MG63 (cell line): ENCODE measurements at regions not wholly inside any gene's neighbourhood (a gene's known extent, or its start where the extent isn't known, plus 50 kb on each side); places are given as distances from the start of the nearest gene placed in this dataset.

Experiments used
- DNase-seq: peaks from one replicate; pipeline ENCODE4 v3.0.0-alpha.2; 2020
- H3K27me3 ChIP-seq: fragments of 250-450 bp; sonication (Bioruptor Pico); 2 replicates; pipeline ENCODE4 v1.5.1; 2020; ENCODE audit warnings: mild to moderate bottlenecking, moderate library complexity
- H3K36me3 ChIP-seq: fragments of 250-450 bp; sonication (Bioruptor Pico); 2 replicates; pipeline ENCODE4 v1.5.1; 2020; ENCODE audit warnings: mild to moderate bottlenecking, moderate library complexity
- H3K4me3 ChIP-seq: fragments of 250-450 bp; sonication (Bioruptor Pico); 2 replicates; pipeline ENCODE4 v1.5.1; 2020; ENCODE audit warnings: mild to moderate bottlenecking, moderate library complexity
- H3K9me3 ChIP-seq: fragments of 250-450 bp; sonication (Bioruptor Pico); 2 replicates; pipeline ENCODE4 v1.5.1; 2020; ENCODE audit warnings: mild to moderate bottlenecking, moderate library complexity

DNA sequence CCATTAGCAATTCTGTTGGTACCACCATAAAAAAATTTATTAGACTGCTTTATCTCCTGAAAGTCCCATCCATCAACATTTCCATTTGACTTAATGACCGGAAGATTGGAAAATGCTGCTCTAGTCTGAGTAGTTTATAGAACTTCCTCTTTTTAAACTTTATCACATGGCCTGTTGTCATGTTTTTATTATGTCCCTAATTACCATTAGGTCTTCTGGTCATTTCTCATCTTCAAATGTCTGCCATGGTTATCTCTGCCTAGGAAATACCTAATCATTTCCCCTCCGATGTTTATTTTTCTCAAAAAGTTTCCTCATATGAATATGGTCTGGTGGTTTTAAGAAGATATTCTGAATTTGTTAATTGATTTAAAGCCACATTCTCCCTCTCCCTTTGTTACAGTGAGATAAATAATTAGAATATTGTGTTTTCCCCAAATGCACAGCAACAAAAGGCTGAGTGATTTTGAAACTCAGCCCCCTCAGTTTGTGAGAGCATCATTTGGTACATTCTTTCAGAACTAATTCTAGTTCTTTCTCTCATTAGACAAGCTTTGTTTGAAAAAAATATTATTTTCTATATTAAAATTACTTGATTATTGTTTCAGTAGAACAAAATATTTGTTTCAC lies 317.1 kb upstream of the ST6GAL2 start:
- Histone ChIP-seq H3K9me3 (no peaks in the 10 kb centered on the region), H3K4me3 (no peak overlapping the region), H3K36me3 (no peaks in the 10 kb centered on the region), H3K27me3 (no peaks in the 10 kb centered on the region)
- DNase-seq: no peak

DNA sequence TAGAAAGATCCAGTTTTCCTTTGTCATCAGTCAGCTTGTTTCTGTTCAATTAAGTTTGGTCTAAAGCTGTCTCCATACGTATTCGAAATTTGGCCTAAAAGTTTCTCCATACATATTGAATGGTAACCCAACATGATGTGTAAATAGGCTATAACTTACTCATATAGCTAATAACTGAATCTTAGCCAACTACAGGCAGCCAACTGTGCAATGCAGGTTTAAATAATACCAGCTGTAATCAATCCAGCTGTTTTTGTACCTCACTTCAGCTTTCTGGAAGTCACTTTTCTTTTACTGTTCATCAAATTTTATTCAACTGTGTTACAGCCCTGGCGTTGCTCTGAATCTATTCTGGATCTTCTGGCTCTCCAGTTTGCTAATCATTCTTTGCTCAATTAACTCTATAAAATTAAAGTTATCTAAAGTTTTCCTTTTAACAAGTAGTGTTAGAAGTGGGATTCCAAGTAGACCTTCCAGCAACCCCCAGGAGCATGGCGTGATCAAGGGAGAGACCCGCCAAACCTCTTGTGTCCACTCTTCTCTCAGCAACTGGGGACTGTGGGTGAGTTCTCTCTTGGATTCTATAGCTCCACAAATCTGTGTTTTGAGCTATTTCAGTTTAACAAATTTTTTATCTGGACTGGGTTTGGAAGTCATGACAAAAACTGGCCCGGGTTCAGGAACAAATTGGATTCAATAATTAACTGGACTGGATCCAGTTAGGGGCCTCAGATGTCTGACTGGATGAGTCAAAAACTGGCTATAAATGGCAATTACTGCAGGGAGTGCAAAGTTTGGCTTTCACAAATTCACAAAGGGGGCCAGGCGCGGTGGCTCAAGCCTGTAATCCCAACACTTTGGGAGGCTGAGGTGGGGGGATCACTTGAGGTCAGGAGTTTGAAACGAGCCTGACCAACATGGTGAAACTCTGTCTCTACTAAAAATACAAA lies 329.7 kb upstream of the ST6GAL2 start:
- Histone ChIP-seq H3K9me3 (no peaks in the 10 kb centered on the region; the same call in 1 of the 2 replicates), H3K4me3 (no peak overlapping the region), H3K36me3 (no peaks in the 10 kb centered on the region), H3K27me3 (no peaks in the 10 kb centered on the region)
- DNase-seq: no peak

DNA sequence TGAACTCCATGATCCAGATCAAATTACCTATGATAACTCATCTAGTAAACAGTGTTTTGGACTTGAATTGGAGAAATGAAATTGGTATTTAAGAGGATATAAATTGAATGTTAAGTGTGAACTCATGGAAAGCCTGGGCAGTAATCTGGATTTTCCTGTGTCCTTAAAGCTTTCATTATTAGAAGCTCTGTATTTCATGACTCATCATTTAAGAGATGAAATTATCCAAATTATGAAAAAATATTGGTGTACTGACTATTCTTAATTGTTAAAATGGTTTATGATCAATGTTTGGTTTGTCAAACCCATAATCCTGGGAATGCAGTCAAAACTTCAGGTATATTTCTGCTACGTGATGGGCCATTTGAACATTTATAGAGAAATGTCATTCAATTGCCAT lies 332.2 kb upstream of the ST6GAL2 start:
- no peak overlapping the region for H3K4me3 ChIP-seq
- DNase-seq: no peak
- no peaks in the 10 kb centered on the region; the same call in 1 of the 2 replicates for H3K9me3 ChIP-seq
- H3K27me3 ChIP-seq: no peaks in the 10 kb centered on the region
- H3K36me3 ChIP-seq: no peaks in the 10 kb centered on the region

DNA sequence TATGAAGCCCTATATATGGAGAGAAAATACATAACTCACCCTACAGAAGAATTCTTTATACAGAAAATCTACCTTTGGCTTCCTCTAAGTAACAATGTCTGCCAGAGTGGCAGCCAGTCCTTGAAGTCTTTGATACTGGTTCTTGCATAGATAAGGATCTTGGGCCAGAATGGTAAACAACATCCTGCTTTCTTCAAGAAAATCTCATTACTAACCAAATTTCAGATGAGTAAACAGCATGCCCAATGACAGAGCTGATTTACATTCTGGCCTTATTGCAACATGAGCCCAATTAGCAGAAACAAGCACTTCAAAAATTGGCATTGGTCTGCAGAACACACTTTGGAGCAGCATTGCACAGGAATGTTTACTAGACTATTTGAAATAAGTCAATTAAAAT lies 336.5 kb upstream of the ST6GAL2 start:
- no peaks in the 10 kb centered on the region for H3K9me3 ChIP-seq

DNA sequence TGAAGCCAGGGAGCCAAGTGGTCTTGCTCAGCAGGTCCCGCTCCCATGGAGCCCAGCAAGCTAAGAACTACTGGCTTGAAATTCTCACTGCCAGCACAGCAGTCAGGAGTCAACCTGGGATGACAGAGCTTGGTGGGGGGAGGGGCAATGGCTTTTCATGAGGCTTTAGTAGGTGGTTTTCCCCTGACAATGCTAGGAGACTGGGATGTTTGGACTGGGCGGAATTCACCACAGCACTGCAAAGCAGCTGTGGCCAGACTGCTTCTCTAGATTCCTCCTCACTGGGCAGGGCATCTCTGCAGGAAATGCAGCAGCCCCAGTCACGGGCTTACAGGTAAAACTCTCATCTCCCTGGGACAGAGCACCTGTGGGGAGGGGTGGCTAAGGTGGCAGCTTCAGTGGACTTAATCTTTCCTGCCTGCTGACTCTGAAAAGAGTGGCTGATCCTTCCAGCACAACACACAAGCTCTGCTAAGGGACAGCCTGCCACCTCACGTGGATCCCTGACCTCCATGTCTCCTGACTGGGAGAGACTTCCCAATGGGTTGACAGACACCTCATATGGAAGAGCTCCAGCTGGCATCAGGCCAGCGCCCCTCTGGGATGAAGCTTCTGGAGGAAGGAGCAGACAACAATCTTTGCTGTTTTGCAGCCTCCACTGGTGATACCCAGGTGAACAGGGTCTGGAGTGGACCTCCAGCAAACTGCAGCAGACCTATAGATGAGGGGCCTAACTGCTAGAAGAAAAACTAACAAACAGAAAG lies 349.7 kb upstream of the ST6GAL2 start:
- Histone ChIP-seq H3K36me3 (no peaks in the 10 kb centered on the region), H3K27me3 (no peaks in the 10 kb centered on the region), H3K4me3 (no peak overlapping the region), H3K9me3 (no peaks in the 10 kb centered on the region)
- DNase-seq: no peak

More for the DNA sequence above, 336.5 kb upstream of the ST6GAL2 start:
- no peak for DNase-seq
- Histone ChIP-seq H3K36me3 (no peaks in the 10 kb centered on the region), H3K27me3 (no peaks in the 10 kb centered on the region), H3K4me3 (no peak overlapping the region)

DNA sequence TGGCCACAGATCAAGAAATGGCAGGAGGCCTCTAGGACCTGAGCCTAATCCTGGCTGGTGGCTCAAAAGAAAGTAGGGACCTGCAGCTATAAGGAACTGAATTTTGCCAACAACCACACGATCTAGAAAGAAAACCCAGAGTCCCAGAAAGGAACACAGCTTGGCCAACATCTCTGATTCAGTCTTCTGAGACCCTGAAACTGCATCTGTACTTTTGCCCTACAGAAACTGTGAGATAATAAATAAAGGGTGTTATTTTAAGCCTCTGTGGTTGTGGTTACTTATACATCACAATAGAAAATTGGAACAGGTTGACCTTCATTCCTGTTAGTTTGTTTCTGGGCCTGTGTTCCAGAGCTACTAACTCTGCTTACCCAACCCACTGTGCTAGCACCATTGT lies 356.8 kb upstream of the ST6GAL2 start:
- no peak for DNase-seq
- Histone ChIP-seq H3K4me3 (no peak overlapping the region), H3K27me3 (no peaks in the 10 kb centered on the region), H3K36me3 (no peaks in the 10 kb centered on the region), H3K9me3 (no peaks in the 10 kb centered on the region)

DNA sequence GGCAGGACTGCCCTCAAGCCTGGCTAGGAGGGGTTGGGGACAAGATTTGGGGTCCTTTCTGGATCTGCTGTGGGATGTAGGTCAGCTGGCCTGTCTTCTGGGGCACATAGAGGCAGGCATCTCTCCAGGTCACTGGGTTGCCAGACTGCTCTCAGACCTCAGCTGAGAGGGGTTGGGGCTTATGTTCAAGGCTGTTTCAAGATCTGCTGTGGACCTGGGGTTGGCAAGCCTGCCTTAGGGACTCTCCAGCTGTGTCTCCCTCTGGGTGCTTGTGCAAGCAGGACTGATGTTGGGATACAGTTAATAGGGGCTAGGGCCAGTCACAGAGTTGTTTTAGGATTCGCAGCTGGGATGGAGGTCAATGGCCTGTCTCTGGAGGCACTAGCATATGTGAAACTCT lies 363.0 kb upstream of the ST6GAL2 start:
- H3K27me3 ChIP-seq: no peaks in the 10 kb centered on the region
- DNase-seq: no peak
- H3K9me3 ChIP-seq: no peaks in the 10 kb centered on the region
- H3K4me3 ChIP-seq: no peak overlapping the region
- H3K36me3 ChIP-seq: no peaks in the 10 kb centered on the region

DNA sequence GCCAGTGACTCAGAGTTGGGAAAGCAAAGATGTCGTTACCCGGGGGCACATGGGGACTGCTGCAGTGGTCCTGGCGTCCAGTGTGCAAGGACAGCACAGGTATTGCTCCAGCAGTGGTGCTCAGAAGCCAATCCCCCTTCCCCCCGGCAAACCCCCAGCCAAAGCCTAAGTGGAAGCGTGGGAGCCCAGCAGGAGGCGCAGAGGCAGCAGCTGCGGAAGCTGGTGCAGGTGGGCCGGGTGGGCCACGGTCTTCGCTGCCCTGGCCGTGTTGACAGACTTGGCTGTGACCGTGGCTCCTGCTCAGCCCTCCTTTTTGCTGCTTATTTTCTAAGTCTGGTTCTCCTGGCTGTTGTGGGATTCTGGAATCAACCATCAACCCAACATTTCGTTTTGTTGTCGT lies 369.8 kb upstream of the ST6GAL2 start:
- no peak for DNase-seq
- no peaks in the 10 kb centered on the region for H3K36me3 ChIP-seq
- H3K4me3 ChIP-seq: no peak overlapping the region
- H3K27me3 ChIP-seq: no peaks in the 10 kb centered on the region
- no peaks in the 10 kb centered on the region for H3K9me3 ChIP-seq

DNA sequence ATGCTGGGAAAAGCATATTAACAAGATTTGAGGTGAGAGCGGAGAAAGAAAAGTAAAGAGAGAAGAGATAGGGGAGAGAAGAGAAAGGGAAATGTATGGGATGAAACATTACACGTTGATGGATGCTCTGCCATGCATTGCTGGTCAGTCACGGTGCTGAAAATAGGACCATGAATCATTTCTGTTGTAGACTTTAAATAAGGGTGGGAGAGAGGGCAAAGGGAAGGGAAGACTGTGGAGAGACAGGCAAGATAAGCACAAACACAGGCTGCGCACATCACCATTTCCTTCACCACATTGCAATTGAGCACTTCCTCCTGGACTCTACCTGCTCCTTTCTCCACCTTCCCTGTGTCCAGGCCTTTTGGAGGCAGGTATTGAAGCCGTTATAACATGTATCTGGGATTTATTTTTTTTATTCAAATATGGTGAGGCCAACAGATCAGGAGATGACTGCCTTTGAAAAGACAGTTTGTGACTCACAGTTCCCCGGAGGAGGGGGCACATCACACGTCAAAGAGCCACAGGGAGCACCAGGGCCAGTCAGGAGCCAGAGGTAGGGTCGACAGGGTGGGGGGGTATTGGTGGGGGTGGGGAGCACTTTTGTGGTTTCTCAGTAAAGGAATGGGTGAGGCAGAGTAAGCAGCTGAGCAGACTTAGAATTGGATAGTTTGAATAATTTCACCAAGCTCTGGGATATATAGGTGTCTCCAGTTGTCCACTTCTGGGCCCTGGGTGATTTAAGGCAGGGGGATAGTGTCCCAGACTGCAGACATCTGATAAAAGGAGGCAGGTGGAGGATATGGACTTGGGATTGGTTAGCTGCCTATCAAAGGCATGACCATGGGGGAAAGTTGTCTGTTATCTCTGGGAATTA lies 372.8 kb upstream of the ST6GAL2 start:
- H3K9me3 ChIP-seq: no peaks in the 10 kb centered on the region
- no peak overlapping the region for H3K4me3 ChIP-seq
- no peak for DNase-seq
- H3K36me3 ChIP-seq: no peaks in the 10 kb centered on the region
- H3K27me3 ChIP-seq: no peaks in the 10 kb centered on the region

DNA sequence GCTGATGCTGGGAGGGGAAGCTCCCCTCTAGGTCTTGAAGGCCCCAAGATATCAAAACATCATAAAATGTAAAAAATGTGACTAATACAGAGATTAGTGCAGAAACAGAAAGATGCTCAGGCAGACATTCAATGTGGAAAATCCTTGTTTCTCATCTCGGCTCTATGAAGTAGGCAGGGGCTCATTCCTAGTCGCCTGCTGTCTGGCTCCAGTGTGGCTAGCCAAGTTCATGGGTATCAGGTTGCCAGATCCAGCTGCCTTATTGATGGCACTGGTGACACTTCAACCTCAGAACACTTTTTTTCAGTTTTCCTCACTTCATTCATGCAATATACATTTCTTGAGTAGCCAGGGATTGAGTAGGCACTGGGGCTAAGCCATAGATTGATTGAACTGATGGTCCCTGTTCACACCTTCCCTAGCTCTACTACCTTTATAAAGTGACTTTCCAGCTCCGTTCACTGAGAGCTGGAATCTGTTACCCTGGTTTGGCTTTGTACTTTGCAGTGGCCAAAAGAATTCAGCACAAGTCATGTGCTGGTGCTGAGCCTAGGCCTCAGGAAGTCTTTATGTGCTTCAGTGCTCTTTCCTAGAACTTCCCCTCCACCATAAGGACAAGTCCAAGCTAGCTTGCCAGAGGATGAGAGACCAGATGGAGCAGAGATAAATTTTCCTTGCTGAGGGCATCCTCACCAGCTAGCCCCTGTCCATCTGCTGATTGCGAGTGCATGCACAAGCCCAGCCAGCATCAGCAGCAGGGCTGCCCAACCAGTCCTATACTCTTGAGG lies 373.6 kb upstream of the ST6GAL2 start:
- H3K4me3 ChIP-seq: no peak overlapping the region
- no peaks in the 10 kb centered on the region for H3K9me3 ChIP-seq
- H3K36me3 ChIP-seq: no peaks in the 10 kb centered on the region
- DNase-seq: no peak
- H3K27me3 ChIP-seq: no peaks in the 10 kb centered on the region

DNA sequence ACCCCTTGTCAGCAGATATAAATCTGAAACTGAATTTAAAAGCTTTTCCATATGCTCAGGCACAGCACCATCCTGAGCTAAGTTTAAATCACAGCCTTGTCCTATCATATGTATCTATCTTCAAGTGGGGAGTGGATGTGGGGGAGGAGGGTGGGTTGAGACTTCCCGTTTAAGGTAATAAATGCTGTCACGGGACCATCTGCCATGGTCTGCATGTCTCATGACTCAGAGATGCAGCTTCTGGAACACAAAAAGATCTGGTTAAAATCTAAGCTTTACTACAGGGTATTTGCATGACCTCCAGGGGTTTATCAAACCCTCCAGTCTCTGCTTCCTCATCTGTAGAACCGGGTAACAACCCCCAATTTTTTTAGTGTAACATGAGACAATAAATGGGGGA lies 377.7 kb upstream of the ST6GAL2 start:
- no peaks in the 10 kb centered on the region for H3K27me3 ChIP-seq
- no peaks in the 10 kb centered on the region for H3K36me3 ChIP-seq
- H3K9me3 ChIP-seq: no peaks in the 10 kb centered on the region
- no peak overlapping the region for H3K4me3 ChIP-seq
- no peak for DNase-seq

DNA sequence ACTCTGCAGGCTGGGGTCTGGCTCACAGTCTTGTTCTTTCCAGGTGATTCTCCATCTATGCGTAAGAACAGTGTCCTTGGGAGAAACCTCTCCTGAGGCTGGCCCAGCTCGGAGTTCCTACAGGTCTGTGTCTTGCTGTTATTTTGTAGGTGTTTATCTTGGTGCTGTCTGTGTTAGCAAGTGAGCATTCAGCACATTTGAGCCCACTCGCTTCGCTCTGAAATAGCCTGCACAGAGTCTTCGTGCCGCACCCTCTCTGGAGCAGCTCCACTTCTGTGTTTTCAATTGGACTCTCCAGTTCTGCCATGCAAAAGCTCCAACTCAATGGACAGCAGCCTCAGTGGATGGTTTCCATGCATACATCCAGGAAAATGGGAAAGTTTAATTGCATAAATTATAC lies 378.2 kb upstream of the ST6GAL2 start:
- DNase-seq: no peak
- no peaks in the 10 kb centered on the region for H3K36me3 ChIP-seq
- H3K4me3 ChIP-seq: no peak overlapping the region
- H3K9me3 ChIP-seq: no peaks in the 10 kb centered on the region
- H3K27me3 ChIP-seq: no peaks in the 10 kb centered on the region

DNA sequence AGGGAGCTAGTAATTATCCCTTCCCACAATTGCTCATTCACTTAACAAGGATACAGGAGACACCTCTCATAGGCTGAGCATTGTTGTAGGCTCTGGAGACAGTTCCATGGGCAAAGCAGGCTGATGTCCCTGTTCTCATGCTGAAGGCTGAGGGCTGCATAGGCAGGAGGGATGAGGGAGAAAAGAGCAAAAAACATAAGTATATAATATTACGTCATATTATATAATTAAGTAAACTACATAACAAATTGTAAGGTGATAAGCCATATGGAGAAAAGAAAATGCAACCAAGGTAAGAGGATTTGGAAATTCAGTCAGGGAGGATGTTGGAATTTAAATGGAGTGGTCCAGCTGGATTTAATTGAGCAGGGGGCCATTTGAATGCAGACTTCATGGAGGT lies 380.6 kb upstream of the ST6GAL2 start:
- H3K36me3 ChIP-seq: no peaks in the 10 kb centered on the region
- no peaks in the 10 kb centered on the region for H3K27me3 ChIP-seq
- no peak overlapping the region for H3K4me3 ChIP-seq
- no peak for DNase-seq
- H3K9me3 ChIP-seq: no peaks in the 10 kb centered on the region

DNA sequence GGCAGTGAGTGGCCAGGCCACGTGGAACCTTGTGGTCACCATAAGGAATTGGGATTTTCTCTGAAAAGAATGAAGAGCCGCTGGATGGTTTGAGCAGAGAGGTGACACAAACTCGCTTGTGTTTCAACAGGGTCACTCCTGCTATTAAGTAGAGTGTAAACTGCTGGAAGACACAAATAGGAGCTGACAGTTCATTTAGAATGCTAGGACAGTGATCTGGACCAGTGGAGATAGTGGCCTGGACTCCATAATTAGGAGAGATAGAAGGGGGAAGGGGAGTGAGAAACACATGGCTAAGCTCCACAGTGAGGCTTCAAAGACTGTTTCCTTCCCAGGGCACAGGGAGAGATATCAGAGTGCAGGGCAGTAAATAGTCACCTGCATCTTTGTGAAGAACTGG lies 381.1 kb upstream of the ST6GAL2 start:
- H3K9me3 ChIP-seq: no peaks in the 10 kb centered on the region
- no peak for DNase-seq

DNA sequence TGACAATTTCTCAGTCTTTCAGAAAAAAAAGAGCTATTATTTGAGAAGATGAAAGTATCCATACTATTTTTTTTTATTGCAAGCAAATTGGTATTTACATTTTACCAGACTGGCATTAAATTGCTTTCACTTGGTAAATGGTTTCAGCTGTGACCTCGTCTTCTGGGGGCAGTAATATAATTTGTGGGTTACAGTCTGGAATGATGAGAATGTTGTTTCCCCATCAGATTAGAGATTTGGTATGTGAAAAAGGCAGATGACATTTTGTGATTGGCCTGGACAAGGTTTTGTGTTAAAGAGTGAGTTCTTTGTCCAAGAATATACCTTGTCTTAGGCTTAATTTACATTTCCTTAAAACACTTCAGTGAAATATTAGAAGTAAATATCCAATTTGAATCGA lies 390.1 kb upstream of the ST6GAL2 start:
- DNase-seq: no peak
- Histone ChIP-seq H3K36me3 (no peaks in the 10 kb centered on the region), H3K9me3 (no peaks in the 10 kb centered on the region), H3K27me3 (peaks cover 3% of the 10 kb centered on the region; the same call in 1 of the 2 replicates), H3K4me3 (no peak overlapping the region)

More for the DNA sequence above, 381.1 kb upstream of the ST6GAL2 start:
- Histone ChIP-seq H3K36me3 (no peaks in the 10 kb centered on the region), H3K4me3 (no peak overlapping the region), H3K27me3 (no peaks in the 10 kb centered on the region)

DNA sequence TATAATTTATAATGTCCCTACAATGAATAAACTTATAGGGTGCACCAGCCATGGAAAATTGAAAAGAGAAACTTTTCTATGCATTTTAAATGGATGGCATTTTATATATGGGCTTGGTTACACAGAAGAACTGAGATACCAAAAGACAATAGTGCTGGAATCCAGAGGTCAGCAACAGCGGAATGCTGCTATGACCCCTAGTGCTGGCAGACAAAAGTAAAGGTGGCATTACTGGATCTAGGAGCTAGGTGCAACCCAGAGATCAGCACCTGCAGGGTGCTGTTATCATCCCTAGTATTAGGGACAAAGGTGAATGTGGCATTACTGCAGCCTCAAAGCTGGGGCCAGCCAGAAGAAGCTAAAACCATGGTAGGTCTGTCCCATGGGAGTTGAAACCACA lies 392.7 kb upstream of the ST6GAL2 start:
- Histone ChIP-seq H3K27me3 (peaks cover 3% of the 10 kb centered on the region; the same call in 1 of the 2 replicates), H3K4me3 (no peak overlapping the region), H3K9me3 (no peaks in the 10 kb centered on the region), H3K36me3 (no peaks in the 10 kb centered on the region)
- DNase-seq: no peak
